Peyer's patch (tissue), 4 donors: ENCODE measurements at regions not wholly inside any gene's neighbourhood (a gene's known extent, or its start where the extent isn't known, plus 50 kb on each side); places are given as distances from the start of the nearest gene placed in this dataset.

Source experiments
- POLR2A ChIP-seq, 2 donors: fragments of 450-650 bp; IDR thresholded peaks; one replicate each; pipeline ENCODE4 v1.5.1; 2017; ENCODE audit warnings: antibody characterized with exemption in 2 of 2, mild to moderate bottlenecking in 2 of 2, moderate library complexity in 2 of 2
- TF ChIP-seq, protein P1 (sequence below), 6 experiments: fragments of 450-650 bp in 4 of 6; fragments of 200-600 bp in 2 of 6; sonication (generic) in 1 of 6; IDR thresholded peaks; one replicate each; pipeline ENCODE4 v1.5.1; 2017 to 2019; ENCODE audit warnings: antibody characterized with exemption in 6 of 6, mild to moderate bottlenecking in 3 of 6, moderate library complexity in 1 of 6

DNA sequence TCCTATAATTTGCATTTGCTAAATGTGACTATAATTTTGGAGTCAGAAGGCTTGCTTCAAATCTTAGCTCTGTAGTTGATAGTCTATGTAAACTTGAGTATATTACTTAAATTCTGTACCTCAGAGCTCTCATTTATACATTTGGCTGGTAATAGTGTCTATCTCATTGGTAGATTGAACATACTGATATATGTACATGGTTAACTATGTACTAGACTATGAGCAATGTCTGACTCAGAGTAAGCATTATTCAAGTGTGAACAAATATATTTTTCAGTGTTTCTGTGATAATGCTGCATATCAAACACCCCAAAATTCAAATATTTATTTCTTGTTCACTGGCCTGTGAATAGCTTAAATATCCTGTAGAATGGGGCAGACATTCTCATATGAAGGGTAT is 1568.9 kb upstream of the PABPC4L start:
- TF ChIP-seq, protein P1, sequence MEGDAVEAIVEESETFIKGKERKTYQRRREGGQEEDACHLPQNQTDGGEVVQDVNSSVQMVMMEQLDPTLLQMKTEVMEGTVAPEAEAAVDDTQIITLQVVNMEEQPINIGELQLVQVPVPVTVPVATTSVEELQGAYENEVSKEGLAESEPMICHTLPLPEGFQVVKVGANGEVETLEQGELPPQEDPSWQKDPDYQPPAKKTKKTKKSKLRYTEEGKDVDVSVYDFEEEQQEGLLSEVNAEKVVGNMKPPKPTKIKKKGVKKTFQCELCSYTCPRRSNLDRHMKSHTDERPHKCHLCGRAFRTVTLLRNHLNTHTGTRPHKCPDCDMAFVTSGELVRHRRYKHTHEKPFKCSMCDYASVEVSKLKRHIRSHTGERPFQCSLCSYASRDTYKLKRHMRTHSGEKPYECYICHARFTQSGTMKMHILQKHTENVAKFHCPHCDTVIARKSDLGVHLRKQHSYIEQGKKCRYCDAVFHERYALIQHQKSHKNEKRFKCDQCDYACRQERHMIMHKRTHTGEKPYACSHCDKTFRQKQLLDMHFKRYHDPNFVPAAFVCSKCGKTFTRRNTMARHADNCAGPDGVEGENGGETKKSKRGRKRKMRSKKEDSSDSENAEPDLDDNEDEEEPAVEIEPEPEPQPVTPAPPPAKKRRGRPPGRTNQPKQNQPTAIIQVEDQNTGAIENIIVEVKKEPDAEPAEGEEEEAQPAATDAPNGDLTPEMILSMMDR (IDR thresholded peaks at IDR 0.05) = no peak
- TF ChIP-seq POLR2A (IDR thresholded peaks at IDR 0.05) = no peak
